ENCODE measurements at regions not wholly inside any gene's neighbourhood (a gene's known extent, or its start where the extent isn't known, plus 50 kb on each side); places are given as distances from the start of the nearest gene placed in this dataset.

DNA sequence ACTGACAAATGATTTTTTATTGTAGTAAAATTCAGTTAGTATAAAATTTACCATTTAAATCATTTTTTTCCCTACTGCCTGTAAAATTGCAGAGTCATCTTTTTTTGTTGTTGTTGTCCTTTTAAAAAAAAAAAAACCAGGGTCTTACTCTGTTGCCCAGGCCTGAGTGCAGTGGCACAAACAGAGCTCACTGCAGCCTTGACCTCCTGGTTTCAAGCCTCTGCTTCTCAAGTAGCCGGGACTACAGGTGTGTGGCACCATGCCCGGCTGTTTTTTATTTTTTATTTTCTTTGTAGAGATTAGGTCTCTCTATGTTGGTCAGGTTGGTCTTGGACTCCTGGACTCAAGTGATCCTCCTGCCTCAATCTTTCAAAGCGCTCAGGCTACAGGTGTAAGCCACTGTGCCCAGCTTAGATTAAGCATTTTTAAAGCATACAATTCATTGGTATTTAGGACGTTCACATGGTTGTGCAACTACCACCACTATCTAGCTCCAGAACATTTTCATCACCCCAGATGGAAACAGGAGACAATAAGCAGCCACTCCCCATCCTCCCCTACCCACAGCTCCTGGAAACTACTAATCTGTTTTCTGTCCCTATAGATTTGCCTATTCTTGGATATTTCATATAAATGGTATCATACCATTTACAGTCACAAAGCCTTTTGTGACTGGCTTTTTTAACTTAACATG is 59.7 kb upstream of the PGRMC2 start:
- no peak for DNase-seq

DNA sequence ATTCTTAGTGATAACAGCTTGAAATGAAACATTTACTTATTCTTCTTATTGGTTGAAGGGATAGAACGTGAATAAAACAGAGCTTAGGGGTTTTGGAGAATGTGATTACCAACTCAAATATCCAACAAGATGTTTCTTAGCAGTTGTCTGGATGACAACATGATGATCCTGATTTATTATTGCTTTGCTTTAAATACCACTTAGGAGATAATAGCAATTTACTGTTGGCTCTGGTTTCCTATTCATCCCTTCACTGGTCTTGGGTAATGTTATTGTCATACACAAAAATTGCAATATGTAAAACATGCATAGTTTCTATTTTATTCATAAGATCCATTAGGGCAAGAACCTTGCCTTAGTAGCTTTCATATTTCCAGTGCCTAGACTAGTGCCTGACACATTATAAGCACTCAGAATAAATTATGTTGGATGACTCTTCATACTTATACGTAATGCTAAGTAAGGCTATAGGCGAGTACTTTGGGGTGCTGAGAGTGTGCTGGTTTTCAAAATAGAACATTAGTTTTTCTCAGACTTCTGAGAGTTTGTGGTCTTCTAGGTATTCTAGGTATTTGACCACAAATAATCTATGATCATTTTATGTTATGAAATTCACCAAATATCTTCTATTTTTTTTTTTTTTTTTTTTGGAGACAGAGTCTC is 58.6 kb upstream of the PGRMC2 start:
- DNase-seq, result no peak

- no peak for DNase-seq
These were observed 58.0 kb upstream of the PGRMC2 start for GRCh38 chr4:128345650-128346049.

DNA sequence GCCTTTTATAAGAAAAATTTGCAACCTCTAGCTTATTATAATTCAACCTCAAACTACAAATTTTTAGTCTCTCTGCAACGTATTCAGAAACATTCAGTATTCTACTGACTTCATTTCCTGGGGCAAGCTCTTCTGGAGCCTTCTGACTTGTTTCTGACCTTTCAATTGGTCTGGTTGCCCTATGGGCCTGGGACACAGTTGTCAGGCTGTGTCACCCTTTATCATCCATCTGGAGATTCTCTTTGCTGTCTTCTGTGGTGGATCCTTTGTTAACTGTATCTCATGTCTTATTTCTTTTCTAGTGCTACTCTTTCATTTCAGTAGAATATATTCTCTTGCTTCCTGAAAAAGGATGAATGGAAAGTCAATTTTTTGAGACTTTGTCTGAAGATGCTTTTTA is 55.1 kb upstream of the PGRMC2 start:
- DNase-seq, result no peak

- DNase-seq, result no peak
These were observed 54.0 kb upstream of the PGRMC2 start for GRCh38 chr4:128341634-128342033.

- DNase-seq, result no peak
These were observed 51.2 kb upstream of the PGRMC2 start for GRCh38 chr4:128338634-128339355.

GRCh38 chr4:128337863-128338262 is 50.2 kb upstream of the PGRMC2 start:
- DNase-seq, result no peak

All from NCI-H524 (cell line).